Bone marrow (tissue), 2 donors: ENCODE measurements at regions not wholly inside any gene's neighbourhood (a gene's known extent, or its start where the extent isn't known, plus 50 kb on each side); places are given as distances from the start of the nearest gene placed in this dataset.

Experiments used
- DNase-seq, 2 donors: peaks; one replicate each; lab custom pipeline; 2025; lab: John Stamatoyannopoulos, UW

DNA sequence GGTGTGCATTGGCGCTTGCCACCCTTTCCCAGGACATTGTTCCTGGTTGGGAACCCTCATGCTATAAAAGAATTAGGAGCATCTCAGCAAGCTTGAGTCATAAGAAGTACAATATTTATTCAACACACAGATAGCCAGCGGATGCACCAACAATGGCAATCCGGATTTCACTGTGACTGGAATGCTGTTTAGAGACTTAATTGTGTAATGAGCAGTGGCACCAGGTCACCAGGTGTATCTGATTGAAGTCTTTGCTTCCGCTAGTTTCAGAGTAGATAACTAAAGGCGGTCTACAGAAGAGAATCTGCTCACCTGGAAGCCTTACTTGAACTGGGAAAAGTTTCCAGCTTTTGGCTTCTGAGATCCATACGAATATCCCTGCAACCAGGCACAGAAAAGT is 772.3 kb upstream of the GHITM start:
- no peak for DNase-seq

GRCh38 chr10:83371696-83372490 is 767.4 kb upstream of the GHITM start:
- no peak for DNase-seq

GRCh38 chr10:83372646-83373045 is 766.7 kb upstream of the GHITM start:
- DNase-seq: no peak

- no peak for DNase-seq
These were observed 765.6 kb upstream of the GHITM start for GRCh38 chr10:83373671-83374070.

- no peak for DNase-seq
These were observed 764.6 kb upstream of the GHITM start for GRCh38 chr10:83374741-83375140.

DNA sequence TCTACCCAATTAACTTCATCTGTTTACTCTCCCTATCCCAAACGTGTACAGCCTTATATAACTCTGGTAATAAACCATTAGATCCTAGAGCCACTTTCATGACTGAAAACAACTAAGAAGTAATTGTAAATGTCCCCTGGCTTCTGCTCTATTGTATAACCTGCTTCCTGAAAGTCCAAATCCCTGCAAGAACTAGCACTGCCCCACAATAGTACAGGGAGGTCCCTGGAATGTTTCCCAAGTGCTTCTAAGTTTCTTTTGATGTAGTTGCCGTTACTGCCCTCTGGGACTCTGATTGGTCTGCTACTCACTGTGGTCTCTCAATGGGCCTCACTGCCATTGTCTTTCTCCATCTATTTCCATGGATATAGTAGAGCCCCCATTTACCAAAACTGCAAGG is 764.0 kb upstream of the GHITM start:
- no peak for DNase-seq

DNA sequence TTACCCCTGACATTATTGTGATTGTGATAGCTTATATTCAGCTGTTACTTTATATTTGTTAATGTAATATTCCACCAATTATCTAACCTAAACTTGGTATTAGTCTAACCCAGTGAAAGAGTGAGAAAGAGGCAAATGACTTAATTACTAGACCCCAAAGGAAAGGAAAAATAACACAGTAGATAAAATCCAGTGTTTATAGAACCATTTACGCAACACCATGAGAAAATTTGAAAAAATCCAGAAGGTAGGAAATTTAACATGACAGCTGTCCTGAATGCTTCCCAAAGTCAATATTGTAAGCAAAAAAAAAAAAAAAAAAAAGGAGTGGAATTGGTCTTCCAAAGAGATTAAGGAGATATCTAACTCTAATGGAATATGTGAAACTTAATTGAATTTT is 741.5 kb upstream of the GHITM start:
- no peak for DNase-seq

GRCh38 chr10:83410570-83410969 is 728.7 kb upstream of the GHITM start:
- no peak for DNase-seq

- DNase-seq: no peak
These were observed 714.0 kb upstream of the GHITM start for GRCh38 chr10:83425306-83425705.

DNA sequence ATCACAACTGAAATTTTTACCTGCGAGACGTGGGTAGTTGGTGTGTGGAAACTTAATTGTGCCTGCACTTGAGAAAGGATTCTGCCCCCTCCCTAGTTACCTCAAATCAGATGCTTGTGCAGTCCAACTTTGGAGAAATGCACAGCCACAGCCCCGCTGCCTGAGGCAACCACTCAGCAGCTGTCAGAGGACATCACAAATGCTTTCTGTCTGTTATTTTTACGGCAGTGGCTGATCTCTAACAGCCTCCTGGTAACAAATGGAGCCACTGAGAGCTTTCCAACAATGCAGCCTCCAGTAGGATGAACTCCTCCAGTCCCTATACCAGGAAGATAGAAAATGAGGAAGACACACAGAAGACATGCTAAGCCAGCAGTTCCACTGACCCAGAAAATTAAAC is 712.2 kb upstream of the GHITM start:
- DNase-seq: no peak

DNA sequence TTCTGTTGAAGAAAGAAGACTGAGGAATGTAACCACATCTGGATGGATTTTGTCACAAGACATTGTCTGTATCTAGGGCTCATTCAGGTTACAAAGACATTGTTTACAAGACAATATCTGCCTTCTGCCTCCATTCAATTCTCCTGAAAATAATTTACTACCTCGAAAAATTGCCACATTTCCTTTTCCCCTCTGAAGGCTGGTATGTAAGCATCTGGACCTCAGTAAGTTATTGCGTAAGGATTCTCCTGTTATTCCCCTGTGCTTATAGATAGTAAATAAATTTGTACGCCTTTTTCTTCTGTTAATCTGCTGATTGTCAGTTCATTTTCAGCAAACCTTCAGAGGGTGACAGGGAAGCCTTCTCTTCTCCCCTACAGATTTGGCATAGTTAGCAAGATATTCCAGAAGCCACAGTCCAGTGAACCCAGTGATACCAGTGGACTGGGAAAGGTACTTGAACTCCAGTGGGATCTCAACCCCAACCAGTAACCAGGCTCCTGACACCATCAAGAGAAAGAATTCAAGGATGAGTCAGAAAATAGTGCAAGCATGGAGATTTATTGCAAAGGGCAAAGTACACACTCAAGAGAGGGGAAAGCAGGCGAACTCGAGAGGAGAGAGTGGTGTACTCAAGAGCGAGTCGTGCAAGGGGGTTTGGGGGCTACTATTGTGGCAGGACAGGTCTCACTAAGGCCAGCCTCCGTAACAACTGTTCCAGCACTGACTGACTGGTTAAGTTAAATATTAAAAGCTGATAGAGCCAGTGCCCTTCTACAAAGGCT is 706.9 kb upstream of the GHITM start:
- no peak for DNase-seq

- no peak for DNase-seq
These were observed 705.6 kb upstream of the GHITM start for GRCh38 chr10:83433705-83434104.

- no peak for DNase-seq
These were observed 691.3 kb upstream of the GHITM start for GRCh38 chr10:83448013-83448412.

DNA sequence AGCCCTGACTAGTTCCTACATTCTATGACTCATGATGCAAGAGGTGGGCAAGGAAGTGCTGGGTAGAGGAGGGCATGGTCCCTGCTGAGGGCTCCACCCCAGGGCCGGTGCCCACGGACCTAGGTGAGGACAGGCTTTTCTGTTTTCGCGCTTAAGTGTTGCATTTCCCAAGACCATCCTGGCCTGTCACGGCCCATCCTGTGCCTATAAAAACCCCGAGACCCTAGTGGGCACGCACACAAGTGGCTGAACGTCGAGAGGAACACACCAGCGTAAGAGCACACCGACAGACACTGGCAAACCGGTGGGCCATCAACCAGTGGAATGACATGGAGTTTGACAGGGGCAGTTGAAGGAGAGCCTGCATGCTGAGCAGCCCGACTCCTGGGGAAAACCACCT is 680.7 kb upstream of the GHITM start:
- DNase-seq: no peak

GRCh38 chr10:83459124-83459523 is 680.2 kb upstream of the GHITM start:
- DNase-seq: no peak

DNA sequence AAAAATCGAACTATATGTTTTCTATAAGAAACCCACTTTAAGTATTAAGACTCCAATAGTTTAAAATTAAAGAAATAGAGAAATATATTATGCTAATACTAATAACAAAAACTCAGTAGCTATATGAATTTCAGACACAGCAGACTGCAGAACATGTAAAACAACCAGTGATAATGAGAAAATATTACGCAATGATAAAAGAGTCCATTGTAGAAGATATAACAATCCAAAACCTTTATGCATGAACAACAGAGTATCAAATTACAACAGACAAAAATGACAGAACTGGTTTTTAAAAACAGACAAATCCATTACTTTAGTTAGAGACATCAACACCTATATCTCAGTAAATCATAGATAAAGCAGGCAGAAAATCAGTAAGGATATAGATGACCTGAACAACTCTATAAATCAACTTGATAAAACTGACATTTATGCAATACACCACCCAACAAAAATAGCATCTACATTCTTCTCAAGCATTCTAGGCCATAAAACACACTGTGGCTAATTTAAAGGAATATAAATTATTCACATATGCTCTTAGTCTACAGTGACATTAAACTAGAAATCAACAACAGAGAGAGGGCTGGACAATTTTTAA is 669.5 kb upstream of the GHITM start:
- DNase-seq: no peak

DNA sequence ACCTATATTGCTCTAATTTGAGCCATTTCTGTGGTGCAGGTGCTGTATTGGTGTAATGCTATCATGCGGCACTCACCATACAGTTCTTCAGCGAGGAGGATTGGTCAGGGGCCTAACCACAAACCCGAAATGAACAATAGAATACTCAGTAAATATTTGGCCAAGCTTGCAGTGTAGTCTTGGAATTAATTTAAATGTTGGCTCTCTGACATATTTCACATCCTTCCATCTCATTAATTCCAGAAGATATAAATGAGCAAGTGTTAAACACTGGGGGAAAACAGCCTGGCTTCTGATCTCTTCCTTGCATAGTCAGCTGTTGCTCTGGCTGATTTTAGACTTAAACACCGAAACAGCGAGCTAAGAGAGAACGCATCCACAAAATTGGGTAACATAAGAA is 663.1 kb upstream of the GHITM start:
- DNase-seq: no peak

GRCh38 chr10:83489161-83489560 is 650.1 kb upstream of the GHITM start:
- DNase-seq: no peak

DNA sequence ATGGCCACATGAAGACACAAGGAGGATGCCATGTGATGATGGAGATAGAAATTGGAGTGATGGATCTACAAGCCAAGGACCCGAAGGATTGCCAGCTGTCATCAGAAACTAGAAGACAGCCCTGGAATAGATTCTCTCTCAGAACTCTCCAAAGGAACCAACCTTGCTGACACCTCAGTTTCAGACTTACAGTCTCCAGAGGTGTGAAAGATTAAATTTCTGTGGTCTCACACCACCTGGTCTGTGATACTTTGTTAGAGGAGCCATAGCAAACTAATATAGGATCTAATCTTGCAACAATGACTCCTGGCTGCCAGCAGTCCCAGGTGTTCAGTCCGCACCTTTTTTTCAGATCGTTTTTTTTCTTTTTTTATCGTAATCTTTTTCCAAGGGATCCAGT is 647.3 kb upstream of the GHITM start:
- DNase-seq: no peak

DNA sequence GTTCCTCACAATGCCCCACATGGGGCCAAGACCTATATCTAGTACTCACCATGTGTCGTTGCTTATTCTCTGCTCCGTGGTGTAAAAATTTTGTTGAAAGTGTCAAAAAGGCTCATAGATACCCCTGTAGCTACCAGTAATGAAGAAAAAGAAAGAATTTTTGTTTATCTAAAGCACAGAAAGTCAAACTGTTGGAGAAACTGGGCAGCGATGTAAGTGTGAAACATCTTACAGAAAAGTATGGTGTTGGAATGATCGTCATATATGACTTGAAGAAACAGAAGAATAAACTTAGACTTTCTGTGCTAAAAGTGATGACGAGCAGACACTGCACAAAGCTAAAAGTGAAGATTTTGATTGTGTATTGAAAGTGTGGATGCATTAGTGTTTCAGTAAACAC is 626.6 kb upstream of the GHITM start:
- DNase-seq: no peak

DNA sequence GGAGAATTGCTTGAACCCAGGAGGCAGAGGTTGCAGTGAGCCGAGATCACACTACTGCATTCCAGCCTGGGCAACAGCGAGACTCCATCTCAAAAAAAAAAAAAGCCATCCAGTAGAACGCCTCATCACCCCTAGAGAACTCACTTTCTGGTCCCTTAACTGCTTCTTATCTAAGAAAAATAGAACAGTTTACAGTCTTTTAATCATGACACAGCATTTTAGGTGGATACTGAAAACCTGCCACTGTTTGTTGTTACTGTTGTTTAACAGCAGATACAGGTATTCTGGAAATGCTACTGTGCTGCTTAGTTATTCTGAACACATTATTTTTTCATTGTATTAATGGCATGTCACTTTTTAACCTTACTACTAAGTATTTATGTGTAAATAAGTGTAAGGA is 624.3 kb upstream of the GHITM start:
- DNase-seq: no peak

DNA sequence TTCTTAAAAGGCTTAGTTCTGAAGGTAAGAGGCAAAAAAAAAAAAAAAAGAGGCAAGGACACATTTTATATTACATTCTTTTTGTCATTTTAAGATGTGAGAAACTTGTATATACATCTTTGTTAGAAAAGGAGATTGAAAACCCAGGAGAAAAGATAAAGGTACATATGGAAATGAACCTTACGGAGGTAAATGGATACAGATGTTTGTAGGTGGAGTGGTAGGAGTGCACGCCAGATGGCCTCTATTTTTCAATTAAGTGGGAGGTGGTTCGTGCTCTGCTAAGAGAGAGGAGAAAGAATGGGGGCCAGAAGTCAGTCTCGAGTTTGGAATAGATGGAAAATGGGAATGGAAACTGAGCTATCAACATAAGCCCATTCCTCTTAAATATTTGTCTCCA is 622.5 kb upstream of the GHITM start:
- DNase-seq: no peak

GRCh38 chr10:83517456-83517855 is 621.9 kb upstream of the GHITM start:
- DNase-seq: no peak
